GM18507 (cell line): ENCODE measurements at regions not wholly inside any gene's neighbourhood (a gene's known extent, or its start where the extent isn't known, plus 50 kb on each side); places are given as distances from the start of the nearest gene placed in this dataset.
"Not testable (repeated sequence)": the region's sequence is repeated elsewhere in the genome, so short reads cannot be mapped to it uniquely, and the experiment has no call there.

Source experiments
- DNase-seq: peaks from one replicate; pipeline ENCODE4 v3.0.0; 2011; ENCODE audit warnings: low read depth; ENCODE audit not compliant: insufficient read length; ENCODE audit errors: extremely low spot score
- FAIRE-seq: peaks from 2 replicates; lab custom pipeline; 2011; peaks lifted over from hg19 to GRCh38; lab: Jason Lieb, UNC

DNA sequence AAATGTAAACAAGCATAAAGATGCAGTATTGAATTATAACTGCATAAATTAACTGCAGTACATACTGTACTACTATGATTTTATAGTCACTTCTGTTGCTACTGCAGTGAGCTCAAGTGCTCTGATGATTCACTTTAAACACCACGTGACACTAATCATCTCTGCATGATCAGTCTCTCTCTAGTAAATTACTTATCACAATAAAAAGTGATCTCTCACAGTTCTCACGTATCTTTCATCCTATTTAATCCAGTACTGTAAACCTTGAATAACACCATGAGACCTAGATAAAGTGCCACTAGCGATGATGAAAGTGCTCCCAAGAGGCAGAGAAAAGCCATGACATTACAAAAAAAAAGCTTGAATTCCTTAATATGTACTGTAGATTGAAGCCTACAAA is 1242.0 kb downstream of the AMY1C start:
- FAIRE-seq (no peak), DNase-seq (no peak)

DNA sequence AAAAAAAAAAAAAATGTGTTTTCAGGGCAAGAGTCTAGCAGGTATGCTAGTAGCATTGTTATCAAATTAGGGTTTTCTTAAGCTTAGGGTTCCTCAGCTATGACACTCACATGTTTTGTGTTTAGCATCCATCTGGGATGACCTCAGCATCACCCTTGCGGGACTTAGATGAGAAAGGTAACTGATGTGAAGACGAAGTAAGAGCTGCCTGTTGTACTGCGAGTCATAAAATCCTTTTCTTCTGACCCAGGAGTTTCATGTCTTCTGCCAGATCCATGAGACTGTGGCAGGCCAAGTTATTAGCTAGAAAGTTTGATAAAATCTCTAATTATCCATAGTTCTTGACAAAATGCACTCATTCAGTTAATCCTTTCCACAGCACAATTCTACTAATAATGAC is 1251.1 kb downstream of the AMY1C start:
- no peak for FAIRE-seq

DNA sequence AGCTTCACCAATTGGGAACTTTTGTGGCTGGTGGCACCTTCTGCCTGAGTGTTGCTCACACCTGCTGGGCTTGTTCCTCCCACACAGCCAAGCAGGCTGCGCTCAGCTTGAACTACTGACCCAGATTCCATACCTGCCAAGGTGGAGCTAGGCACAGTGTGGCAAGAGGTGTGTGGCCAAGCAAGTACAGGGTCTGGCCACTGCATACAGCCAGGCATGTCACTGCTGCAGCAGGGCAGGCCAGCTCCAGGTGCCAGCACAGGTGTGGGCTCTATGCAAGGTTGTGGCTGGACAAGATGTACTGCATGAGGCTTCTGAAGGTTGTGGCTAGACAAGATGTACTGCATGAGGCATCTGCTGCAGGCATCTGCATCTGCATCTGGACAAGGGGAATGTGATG is 1254.8 kb downstream of the AMY1C start:
- DNase-seq (no peak), FAIRE-seq (no peak)

More for the DNA sequence above, 1251.1 kb downstream of the AMY1C start:
- no peak for DNase-seq

DNA sequence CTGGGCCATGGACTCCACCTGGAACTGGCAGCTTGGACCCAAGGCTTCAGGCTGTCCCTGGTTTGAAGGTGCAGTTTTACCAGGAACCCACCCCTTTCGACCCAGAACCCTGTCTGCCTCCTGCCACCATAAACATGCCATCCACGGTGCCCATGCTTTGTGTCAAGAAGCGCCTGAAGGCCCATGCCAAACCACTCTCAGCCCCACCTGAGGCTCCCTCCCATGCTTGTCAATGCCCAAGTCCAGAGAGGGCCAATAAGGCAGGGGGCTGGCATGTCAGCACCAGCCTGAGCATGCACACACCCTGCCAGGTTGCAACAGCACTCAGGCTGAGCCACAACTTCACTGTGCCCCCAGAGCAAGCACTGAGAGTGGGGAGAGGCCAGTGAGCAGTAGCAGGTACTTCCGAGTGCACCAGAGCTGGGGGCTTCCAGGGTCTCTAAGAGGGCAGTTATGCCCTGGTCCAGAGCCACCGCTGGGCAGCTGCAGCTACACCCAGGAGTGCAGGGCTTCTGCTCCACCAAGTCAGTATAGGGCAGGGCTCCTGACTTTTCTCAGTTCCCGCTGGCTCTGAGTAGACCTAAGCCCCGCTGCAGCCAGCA is 1256.0 kb downstream of the AMY1C start:
- no peak for FAIRE-seq
- DNase-seq = no peak

DNA sequence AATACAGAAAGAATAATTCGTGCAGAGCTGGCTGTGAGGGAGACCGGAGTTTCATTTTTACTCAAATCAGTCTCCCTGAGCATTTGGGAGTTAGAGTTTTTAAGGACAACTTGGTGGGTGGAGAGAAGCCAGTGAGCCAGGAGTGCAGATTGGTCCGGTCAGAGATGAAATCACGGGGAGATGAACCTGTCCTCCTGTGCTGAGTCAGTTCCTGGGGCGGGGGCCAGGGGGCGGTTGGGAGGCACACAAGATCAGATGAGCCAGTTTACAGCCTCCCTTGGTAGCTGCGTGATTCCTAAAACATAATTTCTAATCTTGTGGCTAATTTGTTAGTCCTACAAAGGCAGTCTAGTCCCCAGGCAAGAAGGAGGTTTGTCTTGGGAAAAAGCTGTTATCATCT is 1267.9 kb downstream of the AMY1C start:
- FAIRE-seq = no peak
- no peak for DNase-seq

DNA sequence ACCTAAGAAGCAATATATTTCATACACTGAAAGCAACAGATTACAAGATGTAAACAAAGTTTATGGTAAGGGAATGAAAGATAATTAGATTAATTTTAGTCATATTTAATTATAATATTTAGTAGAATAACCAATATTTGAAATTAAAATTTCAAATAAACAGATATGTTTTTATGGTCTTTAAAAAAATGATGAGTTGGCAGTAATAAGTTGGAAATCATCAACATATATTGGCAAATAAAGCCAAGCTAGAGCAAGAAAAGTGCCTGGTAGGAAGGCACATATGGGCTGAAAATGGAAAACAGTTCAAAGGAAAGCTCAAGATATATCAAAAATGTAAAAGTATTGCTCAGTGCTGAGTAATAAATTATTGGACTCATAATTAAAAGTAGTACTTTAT is 1274.0 kb downstream of the AMY1C start:
- DNase-seq = no peak
- no peak for FAIRE-seq

DNA sequence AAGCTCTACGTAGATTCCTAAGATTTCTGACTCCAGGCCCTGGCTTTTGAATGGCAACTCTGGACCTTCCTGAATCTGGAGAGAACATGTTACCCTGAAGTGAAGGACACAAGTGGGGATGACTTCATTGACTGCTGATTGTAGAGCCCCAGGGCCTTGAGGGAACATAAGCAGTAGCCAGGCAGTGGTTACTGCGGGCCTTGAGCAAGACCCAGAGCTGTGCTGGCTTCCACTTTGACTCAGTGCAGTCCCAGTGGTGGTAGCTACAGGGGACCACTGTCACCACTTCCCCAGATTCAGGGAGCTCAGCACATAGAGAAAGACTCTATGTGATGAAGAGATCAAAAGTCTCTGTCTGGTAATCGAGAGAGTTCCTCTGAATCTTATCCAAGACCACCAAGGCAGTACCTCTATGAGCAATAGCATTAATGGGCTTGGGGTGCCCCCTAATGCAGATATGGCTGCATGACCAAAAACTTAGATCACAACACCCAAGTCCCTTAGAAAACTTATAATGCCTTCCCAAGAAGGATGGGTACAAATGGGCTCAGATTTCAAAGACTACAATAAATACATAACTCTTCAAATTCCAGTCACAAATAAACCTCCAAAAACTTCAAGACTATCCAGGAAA is 1278.3 kb downstream of the AMY1C start:
- FAIRE-seq = no peak

DNA sequence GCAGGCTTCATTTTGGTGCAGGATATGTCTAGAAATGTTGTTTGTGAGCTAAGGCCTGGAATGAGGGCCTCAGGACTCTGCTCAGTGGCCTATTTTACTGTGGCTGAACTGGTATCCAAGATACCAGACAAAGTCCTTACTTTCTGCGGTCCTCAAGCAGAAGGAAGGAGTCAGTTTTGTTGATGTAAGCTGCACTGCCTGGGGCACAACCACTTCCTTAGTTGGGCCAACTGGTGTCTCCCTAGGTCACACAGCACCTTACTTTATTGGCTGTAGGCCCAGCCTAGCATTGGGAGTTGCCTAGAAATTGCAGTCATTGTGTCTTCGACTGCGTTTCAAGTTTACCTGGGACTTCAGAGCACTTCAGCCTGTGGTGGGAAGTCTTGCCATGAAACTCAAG is 1322.7 kb downstream of the AMY1C start:
- FAIRE-seq = no peak
- DNase-seq = no peak

More for the DNA sequence above, 1278.3 kb downstream of the AMY1C start:
- no peak for DNase-seq

DNA sequence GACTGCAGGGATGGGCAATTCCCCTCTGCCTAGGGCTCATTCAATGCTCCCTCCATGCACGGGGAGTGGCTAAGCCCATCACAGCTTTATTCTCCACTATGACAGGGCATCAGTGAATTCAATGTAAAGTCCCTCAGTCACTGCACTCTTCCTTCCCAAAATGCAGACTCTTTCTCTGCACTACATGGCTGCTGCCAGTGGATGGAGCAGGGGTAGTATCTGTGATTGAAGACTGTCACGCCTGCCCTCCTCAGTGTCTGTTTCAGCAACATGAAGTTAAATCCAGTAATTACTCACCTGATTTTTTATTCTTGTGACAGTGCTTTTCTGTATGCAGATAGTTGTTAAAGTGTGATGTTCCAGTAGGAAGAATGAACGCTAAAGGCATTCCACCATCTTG is 1323.2 kb downstream of the AMY1C start:
- DNase-seq (no peak), FAIRE-seq (no peak)

DNA sequence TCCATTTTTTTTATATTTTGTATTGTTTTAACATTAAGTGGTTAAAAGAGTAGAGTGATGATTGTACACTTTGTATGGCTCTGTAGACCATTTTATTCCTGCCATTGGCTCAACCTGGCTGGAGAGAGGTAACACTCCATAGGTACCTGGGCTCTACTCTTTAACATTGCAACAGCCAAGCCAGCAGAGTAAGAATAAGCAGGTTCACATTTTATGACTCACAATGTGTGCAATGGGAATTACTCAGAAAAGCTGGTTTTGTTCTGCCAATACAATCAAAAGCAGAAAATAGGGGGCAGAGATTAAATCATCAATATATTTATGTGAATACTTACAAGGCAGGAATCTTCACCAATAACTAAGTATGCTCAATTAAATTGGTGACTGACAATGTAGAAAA is 1324.0 kb downstream of the AMY1C start:
- FAIRE-seq (no peak), DNase-seq (no peak)

DNA sequence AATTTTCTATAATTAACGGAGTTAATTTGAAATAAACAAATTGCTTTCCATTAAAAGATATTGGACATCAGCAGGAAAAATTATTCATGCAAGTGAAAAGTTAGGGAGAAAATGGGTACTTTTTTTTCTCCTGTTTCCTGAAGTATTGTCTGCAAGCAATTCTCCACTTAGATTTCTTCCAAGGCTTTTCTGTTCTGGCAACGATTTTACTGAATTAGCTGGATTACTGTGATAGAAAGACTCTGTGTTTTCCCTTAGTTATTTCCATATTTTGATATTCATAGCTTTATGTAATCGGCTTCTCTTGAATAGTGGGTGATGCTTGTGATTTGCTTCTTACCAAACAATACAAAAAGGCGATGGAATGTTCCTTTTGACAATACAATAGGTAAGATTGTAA is 1333.9 kb downstream of the AMY1C start:
- no peak for FAIRE-seq
- DNase-seq = no peak

DNA sequence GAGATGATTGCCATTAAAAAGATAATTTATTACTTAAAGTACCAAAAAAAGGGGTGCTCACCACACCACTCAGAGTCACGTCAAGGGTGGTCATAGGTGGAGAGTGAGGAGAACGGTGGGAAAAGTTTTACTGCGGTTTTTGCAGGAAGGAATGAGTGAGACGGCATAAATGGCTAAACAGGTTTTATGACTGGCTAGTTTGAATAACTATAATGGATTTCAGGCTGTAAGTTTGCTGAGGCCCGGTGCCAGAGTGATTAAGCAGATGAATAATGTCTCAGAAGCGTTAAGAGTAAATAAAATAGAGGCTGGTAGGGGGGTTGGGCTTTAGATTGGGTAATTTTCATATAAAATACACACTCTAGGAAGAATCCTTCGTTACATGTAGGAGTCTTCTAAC is 1337.8 kb downstream of the AMY1C start:
- no peak for FAIRE-seq
- DNase-seq = no peak

DNA sequence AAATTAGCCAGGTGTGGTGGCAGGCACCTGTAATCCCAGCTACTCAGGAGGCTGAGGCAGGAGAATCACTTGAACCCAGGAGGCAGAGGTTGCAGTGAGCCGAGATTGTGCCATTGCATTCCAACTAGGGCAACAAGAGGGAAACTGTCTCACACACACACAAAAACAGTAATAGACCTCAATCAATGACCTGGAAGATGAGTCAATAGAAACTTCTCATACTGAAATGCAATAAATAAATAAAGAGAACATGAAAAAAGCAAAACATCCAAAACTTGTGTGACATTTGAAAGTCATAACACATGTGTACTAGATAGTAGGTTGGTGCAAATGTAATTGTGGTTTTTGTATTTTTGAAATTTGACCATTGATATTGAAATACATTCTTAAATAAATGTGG is 1338.5 kb downstream of the AMY1C start:
- FAIRE-seq (no peak), DNase-seq (no peak)

DNA sequence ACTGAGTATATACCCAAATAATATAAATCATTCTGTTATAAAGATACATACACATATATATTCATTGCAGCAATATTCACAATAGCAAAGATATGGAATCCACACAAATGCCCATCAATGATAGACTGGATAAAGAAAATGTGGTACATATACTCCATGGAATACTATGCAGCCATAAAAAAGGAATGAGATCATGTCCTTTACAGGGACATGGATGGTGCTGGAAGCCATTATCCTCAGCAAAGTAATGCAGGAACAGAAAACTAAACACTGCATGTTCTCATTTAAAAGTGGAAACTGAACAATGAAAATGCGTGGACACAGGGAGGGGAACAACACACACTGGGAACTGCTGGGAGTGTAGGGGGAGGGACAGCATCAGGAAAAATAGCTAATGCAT is 1344.2 kb downstream of the AMY1C start:
- DNase-seq, FAIRE-seq: not testable (repeated sequence)

DNA sequence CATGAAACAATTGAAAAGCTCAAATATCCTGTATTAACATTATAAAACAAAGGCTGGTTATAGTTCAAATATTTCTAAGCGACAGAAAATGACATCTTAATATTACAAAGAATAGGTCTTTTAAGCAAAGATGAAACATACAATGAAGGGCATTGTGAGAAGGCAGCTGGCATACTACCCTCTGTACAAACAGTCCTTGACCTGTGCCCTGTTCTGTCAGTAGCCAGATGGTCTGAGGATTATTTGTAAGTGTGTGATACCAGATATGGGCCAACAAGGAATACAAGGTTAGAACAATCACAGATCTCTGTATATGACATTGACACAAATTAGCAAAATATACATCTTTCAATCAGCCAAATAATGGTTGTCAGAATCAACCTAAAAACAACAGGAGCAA is 1350.4 kb downstream of the AMY1C start:
- no peak for FAIRE-seq
- DNase-seq = no peak

DNA sequence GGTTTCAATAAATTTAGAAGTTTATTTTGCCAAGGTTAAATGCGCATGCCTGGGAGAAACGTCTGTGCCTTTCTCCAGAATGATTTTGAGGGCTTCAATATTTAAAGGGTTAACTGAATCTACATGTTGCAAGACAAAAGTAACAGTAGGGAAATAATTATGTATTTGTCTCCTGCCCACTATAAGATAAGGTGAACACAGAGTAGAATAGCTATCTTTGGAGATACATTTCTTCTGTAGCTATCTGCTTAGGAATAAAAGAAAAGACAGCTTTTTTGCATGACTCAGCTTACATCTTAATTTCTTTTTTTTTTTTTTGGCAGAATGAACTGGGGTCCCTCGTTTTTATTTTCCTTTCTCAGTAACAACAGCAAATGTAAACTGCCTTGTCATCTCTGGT is 1351.6 kb downstream of the AMY1C start:
- FAIRE-seq = no peak

DNA sequence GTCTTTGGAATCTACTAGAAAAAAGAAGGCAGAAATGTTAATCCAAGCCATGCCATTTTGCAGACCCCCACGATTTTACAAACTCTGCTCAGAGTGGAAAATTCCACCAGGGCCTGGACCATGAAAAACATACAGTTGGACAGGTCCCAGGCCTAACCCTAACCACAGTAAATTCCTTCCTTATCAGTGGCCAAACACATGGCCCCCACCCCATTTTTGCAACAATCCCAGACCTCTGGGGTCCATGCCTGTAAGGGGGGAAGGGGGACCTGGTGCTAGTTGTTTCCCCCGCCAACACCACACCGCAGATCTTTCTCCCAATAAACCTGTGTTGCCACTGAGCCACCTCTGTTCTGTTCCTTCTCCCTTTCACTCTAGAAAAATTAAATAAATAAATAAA is 1352.7 kb downstream of the AMY1C start:
- FAIRE-seq (no peak), DNase-seq (no peak)

More for the DNA sequence above, 1351.6 kb downstream of the AMY1C start:
- DNase-seq = no peak

DNA sequence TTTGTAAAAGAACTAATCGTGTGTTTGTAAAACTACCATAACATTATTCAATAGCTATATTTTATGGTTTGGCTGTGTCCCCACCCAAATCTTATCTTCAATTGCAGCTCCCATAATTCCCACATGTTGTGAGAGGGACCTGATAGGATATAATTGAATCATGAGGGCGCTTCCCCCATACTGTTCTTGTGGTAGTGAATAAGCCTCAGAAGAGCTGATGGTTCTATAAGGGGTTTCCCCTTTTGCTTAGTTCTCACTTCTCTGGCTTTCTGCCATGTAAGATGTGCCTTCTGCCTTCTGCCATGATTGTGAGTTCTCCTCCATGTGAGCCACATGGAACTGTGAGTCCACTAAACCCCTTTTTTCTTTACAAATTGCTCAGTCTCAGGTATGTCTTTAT is 1372.3 kb downstream of the AMY1C start:
- FAIRE-seq (no peak), DNase-seq (no peak)

DNA sequence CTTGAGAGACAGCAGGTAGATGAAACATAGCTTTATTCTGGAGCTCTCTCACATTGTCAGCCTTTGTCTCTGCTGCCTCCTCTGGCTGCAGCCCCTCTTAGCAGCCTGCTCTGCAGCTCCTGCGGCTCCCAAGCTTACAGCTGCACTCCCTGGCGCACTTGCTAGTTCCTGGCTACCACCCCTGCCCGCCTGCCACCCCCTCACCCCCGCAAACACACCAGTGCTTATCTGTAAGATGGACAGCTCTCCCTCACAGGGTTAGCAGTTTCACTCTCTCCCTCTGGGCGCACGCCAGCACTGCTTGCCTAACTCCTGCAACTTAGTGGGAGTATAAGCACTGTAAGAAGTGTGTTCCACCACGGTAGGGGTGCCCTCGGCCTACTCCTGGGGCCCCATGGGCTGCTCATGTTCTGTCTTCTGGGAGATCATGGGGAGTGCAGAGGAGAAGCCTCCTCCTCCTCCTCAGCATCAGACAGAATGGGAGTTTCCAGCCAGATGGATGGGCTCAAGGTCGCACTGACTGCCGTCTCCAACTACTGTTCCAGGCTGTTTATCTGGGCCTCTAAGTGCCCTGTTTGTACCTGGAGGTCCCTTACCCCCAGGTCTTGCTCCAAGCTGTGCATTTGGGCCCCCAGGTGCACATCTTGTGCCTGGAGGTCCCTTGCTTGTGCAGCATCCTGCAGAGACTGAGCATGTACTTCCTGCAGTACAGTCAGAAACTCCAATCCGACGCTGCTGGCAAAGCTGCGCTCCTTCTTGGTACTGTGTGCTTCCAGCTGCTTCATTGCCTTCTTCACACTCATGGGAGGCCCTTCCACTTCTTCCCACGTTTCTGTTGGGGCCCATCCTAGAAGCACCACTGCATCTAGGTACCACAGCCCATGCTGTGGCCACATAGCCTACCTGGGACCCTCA is 1388.1 kb downstream of the AMY1C start:
- FAIRE-seq = peak; percentile 5
- no peak for DNase-seq

DNA sequence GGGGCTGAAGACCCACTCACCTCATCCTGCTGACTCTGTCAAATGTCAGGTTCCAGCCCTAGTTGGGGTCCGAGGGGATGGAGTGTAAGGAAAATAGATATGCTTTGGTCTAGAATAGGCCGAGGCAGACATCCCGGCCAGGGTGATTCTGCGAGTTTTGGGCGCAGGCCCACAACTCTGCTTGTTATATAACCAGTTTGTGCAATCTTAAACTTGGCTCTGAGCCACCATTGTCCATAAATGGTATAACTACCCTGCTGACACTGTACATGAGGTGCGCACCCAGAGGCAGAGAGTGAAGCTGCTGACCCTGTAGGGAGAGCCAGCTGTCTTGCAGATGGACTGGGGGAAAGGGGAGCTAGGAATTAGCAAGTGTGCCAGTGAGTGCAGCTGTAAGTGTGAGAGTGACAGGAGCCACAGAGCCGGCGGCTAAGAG is 1388.8 kb downstream of the AMY1C start:
- no peak for FAIRE-seq
- DNase-seq = no peak

DNA sequence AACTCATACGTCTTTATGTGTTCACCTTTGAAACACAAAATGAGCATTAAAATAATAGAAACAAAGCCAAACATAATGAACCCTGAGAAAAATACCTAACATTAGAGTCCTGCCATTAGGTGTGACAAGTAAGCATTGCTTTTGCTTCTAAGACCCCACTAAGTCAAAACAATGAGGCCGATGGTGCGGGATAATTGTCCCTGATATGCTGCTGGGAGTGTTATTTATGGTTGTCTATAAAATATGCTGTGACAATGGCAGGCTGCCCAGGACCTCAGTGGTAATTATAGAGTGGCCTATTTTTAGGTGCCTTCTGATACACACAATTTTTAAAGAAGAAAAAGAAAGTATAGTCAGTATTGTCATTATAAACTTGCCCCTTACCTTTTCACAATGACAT is 1423.1 kb downstream of the AMY1C start:
- DNase-seq = no peak
- no peak for FAIRE-seq
